ENCODE measurements at regions not wholly inside any gene's neighbourhood (a gene's known extent, or its start where the extent isn't known, plus 50 kb on each side); places are given as distances from the start of the nearest gene placed in this dataset.

- intact Hi-C loops (cut with DNase I) = no loop called here
- H3K9me3 ChIP-seq = no peaks in the 10 kb centered on the region
- WGBS, 3 donors = 63 to 66% (median 65%) methylated on average over 8 of the region's 8 CpGs
- H3K27ac ChIP-seq = no peak overlapping the region
- no peaks in the 10 kb centered on the region for H3K27me3 ChIP-seq (ENCODE audit: insufficient read depth in 3 of 3, low read length in 2 of 3)
- H3K4me3 ChIP-seq = no peak overlapping the region
- TF ChIP-seq CTCF (IDR thresholded peaks at IDR 0.05) = no peak
- peak in 1 of 2 donors; percentile 37 for DNase-seq
- H3K4me1 ChIP-seq = no peaks in the 10 kb centered on the region
- no peak for ATAC-seq
- no peaks in the 10 kb centered on the region for H3K36me3 ChIP-seq (ENCODE audit: insufficient read depth in 1 of 2, low read depth in 1 of 2)
These were observed 620.6 kb downstream of the RAPGEF2 start for GRCh38 chr4:159723341-159724048.

GRCh38 chr4:159725571-159725970 is 622.7 kb downstream of the RAPGEF2 start:
- no peaks in the 10 kb centered on the region for H3K27me3 ChIP-seq (ENCODE audit: insufficient read depth in 3 of 3, low read length in 2 of 3)
- intact Hi-C loops (cut with DNase I) = no loop called here
- no peak overlapping the region for H3K4me3 ChIP-seq
- no peak for TF ChIP-seq CTCF (IDR thresholded peaks at IDR 0.05)
- ATAC-seq = no peak
- no peaks in the 10 kb centered on the region for H3K36me3 ChIP-seq (ENCODE audit: insufficient read depth in 1 of 2, low read depth in 1 of 2)
- no peaks in the 10 kb centered on the region for H3K4me1 ChIP-seq
- 89 to 91% (median 90%) methylated on average over 1 of the region's 1 CpG for WGBS, 3 donors
- DNase-seq = no peak
- H3K27ac ChIP-seq = no peak overlapping the region
- H3K9me3 ChIP-seq = no peaks in the 10 kb centered on the region

- H3K4me1 ChIP-seq = no peaks in the 10 kb centered on the region
- no peaks in the 10 kb centered on the region for H3K9me3 ChIP-seq
- 76 to 82% (median 78%) methylated on average over 6 of the region's 6 CpGs for WGBS, 3 donors
- intact Hi-C loops (cut with DNase I) = no loop called here
- H3K36me3 ChIP-seq (ENCODE audit: insufficient read depth in 1 of 2, low read depth in 1 of 2) = no peaks in the 10 kb centered on the region
- TF ChIP-seq CTCF (IDR thresholded peaks at IDR 0.05) = no peak
- DNase-seq = no peak
- ATAC-seq = no peak
- no peaks in the 10 kb centered on the region for H3K27me3 ChIP-seq (ENCODE audit: insufficient read depth in 3 of 3, low read length in 2 of 3)
- no peak overlapping the region for H3K4me3 ChIP-seq
- H3K27ac ChIP-seq = no peak overlapping the region
These were observed 632.7 kb downstream of the RAPGEF2 start for GRCh38 chr4:159735281-159736207.

- Histone ChIP-seq H3K4me3 (no peak overlapping the region), H3K9me3 (no peaks in the 10 kb centered on the region), H3K27me3 (ENCODE audit: insufficient read depth in 3 of 3, low read length in 2 of 3) (no peaks in the 10 kb centered on the region), H3K4me1 (no peaks in the 10 kb centered on the region), H3K27ac (no peak overlapping the region), H3K36me3 (ENCODE audit: insufficient read depth in 1 of 2, low read depth in 1 of 2) (no peaks in the 10 kb centered on the region)
- ATAC-seq (no peak), DNase-seq (no peak)
- no peak for TF ChIP-seq CTCF (IDR thresholded peaks at IDR 0.05)
- intact Hi-C loops (cut with DNase I) = no loop called here
- 75 to 76% (median 75%) methylated on average over 7 of the region's 7 CpGs for WGBS, 3 donors
These were observed 633.5 kb downstream of the RAPGEF2 start for GRCh38 chr4:159736411-159736810.
